ENCODE measurements at regions not wholly inside any gene's neighbourhood (a gene's known extent, or its start where the extent isn't known, plus 50 kb on each side); places are given as distances from the start of the nearest gene placed in this dataset.
"Not testable (repeated sequence)": the region's sequence is repeated elsewhere in the genome, so short reads cannot be mapped to it uniquely, and the experiment has no call there.

DNA sequence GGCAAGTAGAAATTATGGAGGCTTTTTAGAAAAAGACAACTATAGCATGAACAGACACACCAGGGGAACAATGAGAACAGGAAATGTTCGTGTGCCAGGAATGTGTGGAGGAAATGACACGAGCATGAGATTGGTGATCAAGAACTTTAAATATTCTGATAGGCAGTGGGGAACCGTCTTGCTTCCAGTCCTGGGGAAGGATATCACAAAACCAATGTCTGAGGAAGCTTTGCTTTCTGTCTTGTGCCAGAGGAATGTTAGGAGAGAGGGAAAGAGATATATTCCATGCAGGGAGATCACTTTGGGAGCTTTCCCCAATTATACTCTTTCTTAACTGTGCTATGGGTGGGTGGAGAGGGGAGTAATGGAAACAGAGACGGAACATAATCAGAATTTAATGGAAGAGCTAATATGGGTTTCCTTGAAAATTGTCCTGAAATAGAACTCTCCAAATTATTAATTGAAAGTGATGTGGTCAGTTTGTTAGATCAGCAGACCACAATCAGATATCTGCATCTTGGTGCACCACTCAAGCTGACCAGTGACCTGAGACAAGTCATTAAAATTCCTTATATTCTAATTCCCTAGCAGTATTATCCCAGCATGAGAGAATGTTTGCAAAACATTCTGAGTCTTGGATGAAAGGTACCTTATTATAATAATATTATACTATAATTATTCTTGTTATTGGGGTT is 178.2 kb downstream of the SOX4 start:
- DNase-seq (ENCODE audit: low read depth): no peak

DNA sequence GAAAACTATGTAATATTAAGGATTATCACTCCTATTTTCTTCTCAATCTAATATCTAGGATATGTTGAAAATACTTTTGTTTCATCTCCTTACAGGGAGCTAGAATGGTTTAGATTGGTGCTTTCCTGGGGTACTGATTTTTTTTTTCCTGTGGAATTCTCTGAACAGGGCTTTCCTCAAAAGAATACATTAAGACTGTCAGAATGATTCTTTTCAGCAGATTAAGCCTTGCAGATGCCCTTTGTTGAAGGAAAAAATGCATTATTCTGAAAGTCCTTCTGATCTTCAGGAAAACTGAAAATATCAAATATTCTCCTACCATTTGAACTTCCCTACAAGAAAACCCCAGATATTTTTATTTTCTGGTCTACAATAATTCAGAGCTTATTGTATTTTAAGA is 178.9 kb downstream of the SOX4 start:
- no peak for DNase-seq (ENCODE audit: low read depth)

DNA sequence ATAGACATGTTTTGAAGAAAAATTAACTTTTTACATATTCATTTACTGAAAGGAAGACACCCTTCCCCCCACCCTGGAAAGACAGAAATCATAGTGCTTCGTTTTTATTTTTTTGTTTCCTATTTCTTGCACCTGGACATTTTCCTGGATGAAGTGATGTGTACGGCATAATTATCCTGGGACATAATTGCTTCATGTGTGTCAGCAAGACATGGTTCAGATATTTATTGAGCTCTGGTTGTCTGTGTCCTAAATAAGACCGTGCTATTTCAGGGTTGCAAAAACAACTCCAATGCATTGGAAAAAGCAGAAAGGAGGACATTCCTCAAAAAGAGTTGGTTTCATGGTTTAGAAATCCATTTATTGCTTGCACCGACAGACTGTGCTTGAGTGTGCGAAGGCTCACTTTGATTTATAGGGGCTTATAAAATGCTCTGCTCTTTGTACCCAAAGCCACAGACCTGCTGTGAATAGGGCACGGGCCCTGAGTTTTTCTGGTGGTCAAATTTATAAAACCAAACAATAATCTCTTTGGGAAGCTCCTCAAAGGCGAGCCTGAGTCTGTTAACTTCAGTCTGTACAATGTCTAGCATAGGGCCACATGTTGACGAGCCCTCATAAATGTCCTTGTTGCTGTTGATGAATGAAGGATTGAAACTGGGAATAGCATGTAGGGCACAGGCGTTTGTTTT is 179.5 kb downstream of the SOX4 start:
- DNase-seq (ENCODE audit: low read depth): no peak

DNA sequence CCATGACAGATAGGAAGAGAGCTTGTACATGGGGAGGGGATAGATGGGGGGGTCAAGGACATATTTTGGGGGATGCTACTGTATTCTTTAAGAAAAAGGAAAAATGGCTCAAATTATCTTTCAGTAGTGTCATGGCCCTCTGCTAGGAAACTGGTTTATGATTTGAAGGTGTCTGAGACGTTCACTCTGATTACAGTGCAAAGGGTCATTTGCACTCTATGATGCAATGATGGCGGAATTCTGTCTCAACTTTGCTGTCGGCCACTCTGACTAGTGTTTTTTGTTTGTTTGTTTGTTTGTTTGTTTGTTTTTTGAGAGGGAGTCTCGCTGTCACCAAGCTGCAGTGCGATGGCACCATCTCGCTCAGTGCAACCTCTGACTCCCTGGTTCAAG is 180.0 kb downstream of the SOX4 start:
- no peak for DNase-seq (ENCODE audit: low read depth)

DNA sequence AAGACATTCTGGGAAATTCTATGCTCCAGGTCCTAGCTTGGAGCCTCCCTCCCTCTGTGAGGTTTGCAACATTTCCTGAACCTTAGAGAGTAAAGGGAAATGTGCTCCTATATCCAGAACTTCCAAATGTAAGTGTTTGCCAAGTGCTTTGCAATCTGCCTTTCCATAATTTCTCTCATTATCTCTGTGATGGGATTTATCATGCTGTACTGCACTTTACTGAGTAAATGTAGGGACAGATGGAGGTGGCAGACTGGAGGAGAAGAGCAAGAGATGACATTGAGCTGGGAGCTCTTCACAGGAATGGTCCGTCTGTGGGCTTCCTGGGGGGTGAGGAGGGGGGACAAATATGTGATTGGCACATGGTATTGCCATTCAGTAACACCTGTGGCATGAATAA is 184.3 kb downstream of the SOX4 start:
- no peak for DNase-seq (ENCODE audit: low read depth)

DNA sequence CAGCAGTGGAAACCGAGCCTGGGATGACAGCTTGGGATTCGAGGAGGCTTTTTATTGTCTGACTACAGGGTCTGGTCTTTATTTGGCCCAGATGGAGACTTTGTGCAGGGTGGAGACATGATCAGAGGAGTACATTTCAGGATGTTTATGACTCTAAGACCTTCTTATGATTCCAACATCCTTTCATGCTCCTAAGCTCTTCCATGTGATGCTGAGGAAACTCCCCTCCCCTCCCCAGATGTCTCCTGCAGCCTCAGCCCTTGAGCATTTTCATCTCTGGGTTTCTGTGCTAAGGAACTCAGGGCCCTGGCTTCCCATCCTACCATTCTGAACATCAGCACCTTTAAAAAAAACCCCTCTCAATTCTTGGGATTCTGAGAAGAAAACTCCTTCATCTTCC is 186.6 kb downstream of the SOX4 start:
- no peak for DNase-seq (ENCODE audit: low read depth)

DNA sequence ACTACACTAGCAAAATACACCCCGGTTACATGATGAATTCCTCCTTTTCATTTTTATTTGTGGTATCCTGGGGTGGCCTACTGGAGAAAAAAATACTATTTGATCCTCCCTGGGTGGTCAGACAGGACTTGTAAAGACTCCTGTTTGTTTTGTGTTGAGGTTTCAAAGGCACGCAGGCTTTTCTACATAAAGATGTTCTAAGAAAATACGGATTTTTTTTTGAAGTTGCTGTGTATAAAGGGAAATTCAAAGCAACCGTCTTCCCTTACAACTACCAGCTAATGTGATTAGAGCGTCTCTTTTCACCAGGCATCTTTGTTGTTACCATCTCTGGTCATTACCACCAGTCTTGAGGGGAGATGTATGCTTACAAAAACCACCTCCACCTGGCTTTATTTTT is 187.1 kb downstream of the SOX4 start:
- DNase-seq (ENCODE audit: low read depth): no peak

DNA sequence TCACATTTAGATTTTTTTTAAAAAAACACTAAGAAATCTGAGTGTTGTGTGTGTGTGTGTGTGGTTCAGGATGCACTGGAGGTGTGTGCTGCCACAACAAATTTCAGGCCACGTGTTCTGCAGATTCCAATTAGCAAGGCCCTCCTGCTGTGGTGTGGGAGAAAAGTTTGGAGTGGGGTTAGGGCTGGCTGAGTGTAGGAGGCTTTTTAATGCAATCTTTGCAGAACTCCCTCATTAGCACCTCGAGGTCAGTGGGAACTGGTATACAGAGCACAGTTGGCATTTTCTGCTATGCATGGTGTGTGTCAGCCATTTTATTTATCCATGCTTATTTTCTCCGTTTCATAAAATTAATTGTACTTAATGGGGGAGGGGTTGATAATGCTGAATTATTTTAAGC is 187.6 kb downstream of the SOX4 start:
- DNase-seq (ENCODE audit: low read depth): no peak

DNA sequence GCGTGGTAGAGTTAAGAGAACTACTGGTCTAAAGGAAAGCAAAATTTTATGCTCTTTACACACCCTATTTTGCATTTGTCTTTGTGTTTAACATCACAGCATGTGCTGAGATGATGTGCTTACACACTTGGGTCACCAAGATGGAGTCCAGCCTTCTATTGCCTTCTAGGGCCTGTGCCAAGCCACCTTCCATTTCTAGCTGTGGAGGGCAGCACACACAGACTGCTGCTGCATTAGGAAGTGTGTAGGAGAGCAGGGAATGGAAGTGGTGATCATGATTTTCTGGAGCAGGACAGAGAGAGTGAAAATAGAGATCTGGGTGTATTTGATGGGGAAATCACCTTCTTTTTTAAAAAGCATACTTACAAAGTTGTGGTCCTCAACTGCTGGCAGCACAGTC is 191.6 kb downstream of the SOX4 start:
- DNase-seq (ENCODE audit: low read depth): no peak

DNA sequence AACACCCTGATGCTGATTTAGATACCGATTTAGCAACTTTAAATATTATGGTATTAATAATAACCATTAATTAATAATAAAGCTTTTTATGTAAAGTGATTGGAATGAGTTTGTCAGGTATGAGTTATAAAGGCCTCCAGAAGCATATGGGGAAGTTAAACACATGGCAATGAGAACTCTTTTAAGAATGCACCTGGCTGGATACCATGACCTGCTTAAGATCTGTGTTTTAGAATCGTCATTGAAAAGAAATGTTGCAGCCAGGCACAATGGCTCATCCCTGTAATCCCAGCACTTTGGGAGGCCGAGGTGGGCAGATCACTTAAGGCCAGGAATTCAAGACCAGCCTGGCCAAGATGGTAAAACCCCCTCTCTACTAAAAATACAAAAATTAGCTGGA is 197.5 kb downstream of the SOX4 start:
- DNase-seq (ENCODE audit: low read depth): no peak

DNA sequence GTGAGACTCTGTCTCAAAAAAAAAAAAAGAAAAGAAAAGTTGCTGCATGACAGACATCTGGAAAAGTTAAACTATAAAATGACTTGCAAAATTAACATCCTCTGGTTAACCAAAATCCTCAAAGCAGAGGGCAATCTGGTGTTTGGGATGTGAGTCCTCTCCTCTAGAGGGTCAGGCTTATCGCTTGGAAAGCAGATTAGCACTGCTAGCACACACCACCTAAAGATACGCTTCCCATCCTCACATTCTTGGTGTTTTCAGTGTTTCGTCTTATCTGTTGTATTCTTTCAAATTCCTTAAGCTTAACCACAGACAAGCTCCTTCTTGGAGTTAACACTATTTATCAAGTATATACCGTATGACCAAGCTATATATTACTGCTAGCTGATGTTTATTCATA is 198.0 kb downstream of the SOX4 start:
- no peak for DNase-seq (ENCODE audit: low read depth)

DNA sequence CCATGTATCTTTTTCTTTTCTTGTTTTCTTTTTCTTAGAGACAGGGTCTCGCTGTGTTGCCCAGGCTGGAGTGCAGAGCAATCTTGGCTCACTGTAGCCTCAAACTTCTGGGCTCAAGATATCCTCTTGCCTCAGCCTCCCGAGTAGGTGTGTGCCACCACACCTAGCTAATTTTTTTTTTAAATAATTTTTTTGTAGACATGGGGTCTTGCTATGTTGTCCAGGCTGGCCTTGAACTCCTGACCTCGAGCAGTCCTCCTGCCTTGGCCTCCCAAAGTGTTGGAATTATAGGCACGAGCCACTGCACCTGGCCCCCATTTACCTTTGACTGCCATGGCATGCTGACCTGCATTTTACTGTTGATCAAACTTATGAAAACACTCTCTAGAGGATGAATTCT is 198.6 kb downstream of the SOX4 start:
- DNase-seq (ENCODE audit: low read depth): no peak

DNA sequence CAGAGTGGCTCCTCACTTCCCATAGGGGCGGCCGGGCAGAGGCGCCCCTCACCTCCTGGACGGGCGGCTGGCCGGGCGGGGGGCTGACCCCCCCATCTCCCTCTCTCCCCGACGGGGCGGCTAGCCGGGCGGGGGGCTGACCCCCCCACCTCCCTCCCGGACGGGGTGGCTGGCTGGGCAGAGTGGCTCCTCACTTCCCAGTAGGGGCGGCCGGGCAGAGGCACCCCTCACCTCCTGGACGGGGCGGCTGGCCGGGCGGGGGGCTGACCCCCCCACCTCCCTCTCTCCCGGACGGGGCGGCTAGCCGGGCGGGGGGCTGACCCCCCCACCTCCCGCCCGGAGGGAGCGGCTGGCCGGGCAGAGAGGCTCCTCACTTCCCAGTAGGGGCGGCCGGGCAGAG is 203.4 kb downstream of the SOX4 start:
- DNase-seq (ENCODE audit: low read depth): not testable (repeated sequence)

DNA sequence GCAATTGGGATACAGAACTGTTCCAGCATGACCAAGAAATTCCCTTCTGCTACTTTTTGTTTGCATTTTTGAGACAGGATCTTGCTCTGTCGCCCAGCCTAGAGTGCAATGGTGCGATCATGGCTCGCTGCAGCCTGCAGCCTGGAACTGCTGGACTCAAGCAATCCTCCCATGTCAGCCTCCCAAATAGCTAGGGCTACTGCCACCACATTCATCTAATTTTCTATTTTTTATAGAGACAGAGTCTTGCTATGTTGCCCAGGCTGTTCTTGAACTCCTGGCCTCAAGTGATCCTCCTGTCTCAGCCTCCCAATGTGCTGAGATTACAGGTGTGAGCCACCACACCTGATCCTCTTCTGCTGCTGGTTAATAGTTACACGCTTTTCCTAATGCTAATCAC is 204.9 kb downstream of the SOX4 start:
- DNase-seq (ENCODE audit: low read depth): no peak

DNA sequence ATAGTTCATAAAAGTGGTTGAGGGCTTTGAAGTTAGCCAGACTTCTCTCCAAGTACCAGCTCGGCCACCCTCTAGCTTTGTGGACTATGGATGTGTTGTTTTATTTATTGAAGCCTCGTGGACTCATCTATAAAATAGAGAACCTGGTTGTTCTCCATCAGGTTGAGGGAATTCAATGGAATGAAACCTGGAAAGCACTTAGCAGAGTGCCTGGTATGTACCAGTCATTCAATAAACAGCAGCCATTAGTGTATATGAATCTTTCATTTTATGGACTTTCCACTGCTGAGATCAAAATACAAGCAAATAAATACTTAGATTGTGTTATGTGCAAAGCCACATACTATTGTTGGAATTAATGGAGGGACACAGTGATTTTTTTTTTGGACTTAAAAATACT is 206.8 kb downstream of the SOX4 start:
- DNase-seq (ENCODE audit: low read depth): no peak

DNA sequence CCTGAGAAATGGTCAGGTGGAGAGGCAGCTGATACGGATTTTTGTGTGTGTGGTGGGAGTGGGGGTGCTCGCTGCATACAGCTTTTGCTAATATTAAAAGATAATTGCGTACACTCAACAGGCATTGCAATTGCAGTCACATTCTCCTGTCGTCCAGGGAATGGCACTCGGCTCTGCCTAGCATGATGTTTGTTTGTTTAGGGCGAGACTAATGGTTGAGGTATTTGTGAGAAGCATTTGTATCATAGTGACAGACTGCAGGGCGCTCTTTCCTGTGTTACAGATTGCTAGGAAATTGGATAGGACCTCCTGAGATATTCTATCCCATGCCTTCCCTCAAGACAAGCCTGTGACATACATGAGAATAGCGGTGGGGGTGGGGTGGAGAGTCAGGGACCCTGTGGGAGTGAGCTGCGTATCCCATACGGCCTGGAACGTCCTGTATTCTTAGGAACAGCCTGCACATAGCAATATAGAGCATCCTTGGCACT is 207.4 kb downstream of the SOX4 start:
- DNase-seq (ENCODE audit: low read depth): peak; percentile 72

DNA sequence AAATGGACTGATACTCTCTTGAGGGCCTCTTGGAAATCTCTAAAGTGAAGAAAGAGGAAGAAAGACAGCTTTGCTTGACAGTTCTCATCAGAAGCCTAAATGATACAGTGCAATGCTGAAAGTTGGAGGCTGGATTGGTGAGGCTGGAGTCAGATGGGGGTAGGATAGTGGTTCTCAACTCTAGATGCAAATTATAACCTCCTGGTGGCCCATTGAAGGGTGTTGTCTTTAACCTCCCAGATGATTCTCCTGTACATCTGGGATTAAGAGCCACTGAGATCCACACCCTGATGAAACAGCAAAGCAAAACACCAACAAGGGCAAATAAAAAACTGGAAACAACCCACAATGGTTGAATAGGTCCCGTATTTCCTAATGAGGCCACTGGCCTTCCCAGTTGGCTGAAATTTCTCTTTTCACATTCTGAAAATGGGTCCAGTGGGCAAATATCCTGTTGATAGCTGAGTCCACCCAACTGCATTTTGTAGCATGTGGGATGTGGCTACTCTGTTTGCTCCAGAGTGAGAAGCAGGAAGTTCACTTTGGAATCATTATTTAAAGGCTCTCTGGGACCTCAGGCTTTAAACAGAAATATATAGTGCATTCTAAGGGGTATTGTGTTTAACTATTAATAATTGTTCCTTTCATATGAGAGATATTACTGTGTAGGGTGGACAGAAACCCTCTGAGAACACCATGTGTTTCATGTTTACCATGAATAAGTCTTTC is 208.1 kb downstream of the SOX4 start:
- DNase-seq (ENCODE audit: low read depth): no peak

DNA sequence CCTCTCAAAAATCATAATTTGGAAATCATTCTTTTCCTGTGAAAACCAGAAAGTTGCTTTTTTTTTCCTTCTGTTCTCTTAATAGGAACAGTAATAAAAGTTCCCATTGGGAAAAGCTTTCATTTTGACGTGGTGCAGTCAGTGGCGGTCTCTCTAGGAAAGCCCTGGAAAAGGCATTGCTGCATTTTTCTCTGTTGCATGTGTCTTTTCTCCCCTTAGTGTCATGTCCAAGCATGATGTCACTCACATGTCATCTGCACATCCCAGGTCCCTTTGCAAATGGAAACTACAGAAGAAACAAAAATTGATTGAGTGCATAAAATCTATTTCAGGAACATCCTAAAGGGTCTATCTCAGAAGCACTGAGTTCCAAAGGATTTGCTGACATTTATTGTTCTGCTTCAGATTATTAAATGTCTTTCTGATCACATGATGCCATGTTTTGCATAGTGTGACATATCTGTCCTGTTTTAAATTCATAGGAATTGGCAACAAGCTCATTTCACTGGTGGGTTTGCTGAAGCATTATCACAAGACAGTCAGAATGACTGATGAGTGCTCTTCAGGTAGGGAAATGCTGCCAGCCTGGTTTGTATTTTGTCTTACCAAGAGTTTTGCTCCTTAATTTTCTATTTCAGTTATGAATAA is 208.7 kb downstream of the SOX4 start:
- no peak for DNase-seq (ENCODE audit: low read depth)

DNA sequence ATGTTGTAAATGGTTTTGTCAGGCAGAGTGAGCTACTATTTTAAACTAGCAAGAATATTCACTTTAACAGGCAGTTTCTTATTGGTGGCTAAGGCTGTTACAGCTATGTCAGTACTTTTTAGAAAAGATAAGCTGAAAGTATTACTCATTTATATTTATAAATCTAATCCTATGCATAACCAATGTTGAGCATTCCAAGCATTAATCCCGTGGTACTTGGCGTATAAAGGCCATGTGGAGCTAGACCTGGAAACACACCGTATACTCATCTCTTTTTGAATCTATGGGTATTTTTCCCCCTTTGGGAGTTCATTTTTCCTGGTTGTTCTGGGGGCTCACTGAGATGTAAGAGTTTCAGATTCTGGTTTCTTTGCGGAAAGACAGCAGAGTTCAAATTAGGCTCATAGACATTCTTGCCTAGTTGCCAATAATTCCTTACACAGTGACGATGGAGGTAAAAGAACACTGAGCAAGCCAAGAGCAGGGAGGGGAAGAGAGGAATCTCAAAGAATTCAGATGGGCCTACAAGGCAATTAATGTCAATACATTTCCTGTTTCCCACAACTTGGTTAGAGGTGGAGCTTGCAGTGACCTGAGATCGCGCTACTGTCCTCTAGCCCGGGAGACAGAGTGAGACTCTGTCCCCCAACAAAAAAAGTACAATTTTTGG is 211.5 kb downstream of the SOX4 start:
- DNase-seq (ENCODE audit: low read depth): no peak

DNA sequence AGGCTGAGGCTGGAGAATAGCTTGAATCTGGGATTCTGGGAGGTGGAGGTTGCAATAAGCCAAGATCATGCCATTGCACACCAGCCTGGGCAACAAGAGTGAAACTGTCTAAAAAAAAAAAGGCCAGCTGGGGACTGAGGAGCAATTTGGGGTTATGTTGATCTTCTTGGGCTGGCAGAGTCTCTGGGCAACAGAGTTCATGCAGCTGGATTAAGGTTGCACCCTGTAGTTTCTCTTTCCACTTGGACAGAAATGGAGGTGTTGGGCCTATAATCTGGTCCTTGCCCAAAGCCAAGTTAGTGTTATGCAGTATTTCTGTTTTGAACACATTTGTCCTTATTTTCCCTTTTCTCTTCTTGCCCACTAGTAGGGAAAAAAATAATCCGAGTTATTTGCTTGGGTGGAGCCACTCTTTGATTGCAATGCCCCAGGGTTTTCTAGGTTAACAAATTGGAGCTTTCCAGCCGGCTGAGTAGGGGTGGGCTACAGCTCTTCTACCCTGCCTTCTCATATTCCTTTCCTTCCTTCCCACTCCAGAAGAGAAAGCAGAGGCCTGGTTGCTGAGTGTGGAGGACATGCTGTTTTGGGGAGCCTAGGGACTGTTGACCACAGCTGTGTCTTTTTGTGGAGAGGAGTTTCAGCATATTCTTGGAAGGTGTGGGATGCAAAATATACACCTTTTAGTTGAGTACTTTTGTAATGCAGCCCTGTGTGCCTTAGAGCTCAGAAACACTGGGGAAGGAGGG is 213.9 kb downstream of the SOX4 start:
- DNase-seq (ENCODE audit: low read depth): no peak

DNA sequence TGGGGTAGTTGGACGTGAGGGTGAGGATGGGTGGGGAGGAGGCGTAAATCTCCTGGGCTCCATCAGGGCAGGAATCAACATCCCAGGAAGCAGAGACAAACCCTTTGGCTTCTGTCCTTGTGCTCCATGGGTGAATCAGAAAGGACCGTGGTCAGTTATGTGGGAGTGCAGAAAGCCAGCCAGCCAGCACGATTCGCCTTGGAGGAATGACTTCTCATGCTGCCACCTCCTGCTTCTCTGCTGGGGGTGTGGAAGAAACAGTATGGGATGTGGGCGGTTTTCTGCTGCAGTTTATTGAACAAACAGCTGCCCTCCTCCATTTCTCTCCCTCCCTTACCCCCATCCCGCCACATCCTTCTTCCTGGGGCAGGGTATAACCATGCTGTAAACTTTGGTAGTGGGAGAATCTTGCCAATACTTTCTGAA is 214.5 kb downstream of the SOX4 start:
- peak; percentile 86 for DNase-seq (ENCODE audit: low read depth)

Data from Daoy (cell line).